IgD-negative memory B cell (primary cell): ENCODE measurements at regions not wholly inside any gene's neighbourhood (a gene's known extent, or its start where the extent isn't known, plus 50 kb on each side); places are given as distances from the start of the nearest gene placed in this dataset.
"Not testable (repeated sequence)": the region's sequence is repeated elsewhere in the genome, so short reads cannot be mapped to it uniquely, and the experiment has no call there.

Experiments used
- H3K27ac Mint-ChIP-seq, 3 donors: one replicate each; pipeline ENCODE4 v1.8.0; 2020 to 2022; ENCODE audit warnings: mild to moderate bottlenecking in 3 of 3, mixed read lengths in 3 of 3, moderate library complexity in 1 of 3
- H3K27me3 Mint-ChIP-seq: one replicate; pipeline ENCODE4 v1.8.0; 2021; ENCODE audit warnings: mixed read lengths
- H3K36me3 Mint-ChIP-seq: one replicate; pipeline ENCODE4 v1.8.0; 2020; ENCODE audit warnings: mild to moderate bottlenecking, mixed read lengths
- H3K4me1 Mint-ChIP-seq, 3 donors: one replicate each; pipeline ENCODE4 v1.8.0; 2020 to 2022; ENCODE audit warnings: mixed read lengths in 3 of 3, mild to moderate bottlenecking in 1 of 3
- H3K4me3 Mint-ChIP-seq, 4 donors: one replicate each; pipeline ENCODE4 v1.8.0; 2020 to 2022; ENCODE audit warnings: mild to moderate bottlenecking in 4 of 4, mixed read lengths in 4 of 4, moderate library complexity in 3 of 4
- H3K9me3 Mint-ChIP-seq, 3 donors: one replicate each; pipeline ENCODE4 v1.8.0; 2020 to 2021; ENCODE audit warnings: mixed read lengths in 3 of 3, mild to moderate bottlenecking in 1 of 3

DNA sequence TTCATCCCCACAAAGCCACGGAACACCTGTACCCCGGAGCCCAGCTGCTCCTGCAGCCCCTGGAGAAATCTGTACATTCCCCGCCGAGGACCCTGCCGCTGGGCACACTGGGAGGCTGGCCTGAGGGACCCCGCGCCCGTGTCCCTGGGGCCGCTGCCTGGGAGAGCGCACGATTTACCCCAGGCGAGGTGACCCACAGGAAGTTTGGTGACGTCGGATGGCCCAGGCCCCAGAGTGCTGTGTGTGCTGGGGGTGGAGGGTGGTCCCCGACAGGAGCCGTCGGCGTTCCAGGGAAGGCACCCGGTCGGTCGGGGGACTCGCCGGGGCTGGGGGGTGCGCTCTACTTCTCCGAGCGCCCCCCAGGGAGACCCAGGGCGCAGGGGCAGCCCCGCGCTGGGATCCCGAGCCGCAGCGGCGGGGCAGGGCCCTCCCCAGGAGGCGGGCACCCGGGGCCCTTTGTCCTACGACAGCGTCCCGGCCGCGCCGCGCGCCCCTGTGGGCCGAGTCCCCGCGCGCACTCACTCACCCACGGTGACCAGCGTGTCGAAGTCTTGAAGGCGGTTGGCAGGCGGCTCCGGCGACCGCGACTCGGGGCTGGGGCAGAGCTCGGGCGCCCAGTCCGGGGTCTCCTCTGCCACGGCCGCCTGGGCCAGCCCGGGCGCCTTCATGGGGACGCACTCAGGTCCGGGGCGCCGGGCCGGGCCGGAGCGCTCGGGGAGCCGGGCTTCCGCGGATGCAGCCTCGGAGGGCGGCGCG lies 206.4 kb upstream of the PRKX start:
- not testable (repeated sequence) for H3K27me3 Mint-ChIP-seq, H3K4me3 Mint-ChIP-seq, H3K9me3 Mint-ChIP-seq, H3K4me1 Mint-ChIP-seq, H3K36me3 Mint-ChIP-seq, H3K27ac Mint-ChIP-seq

GRCh38 chrX:3914813-3915212 lies 201.4 kb upstream of the PRKX start:
- H3K27me3 Mint-ChIP-seq, H3K27ac Mint-ChIP-seq, H3K4me3 Mint-ChIP-seq, H3K9me3 Mint-ChIP-seq, H3K4me1 Mint-ChIP-seq, H3K36me3 Mint-ChIP-seq: not testable (repeated sequence)

DNA sequence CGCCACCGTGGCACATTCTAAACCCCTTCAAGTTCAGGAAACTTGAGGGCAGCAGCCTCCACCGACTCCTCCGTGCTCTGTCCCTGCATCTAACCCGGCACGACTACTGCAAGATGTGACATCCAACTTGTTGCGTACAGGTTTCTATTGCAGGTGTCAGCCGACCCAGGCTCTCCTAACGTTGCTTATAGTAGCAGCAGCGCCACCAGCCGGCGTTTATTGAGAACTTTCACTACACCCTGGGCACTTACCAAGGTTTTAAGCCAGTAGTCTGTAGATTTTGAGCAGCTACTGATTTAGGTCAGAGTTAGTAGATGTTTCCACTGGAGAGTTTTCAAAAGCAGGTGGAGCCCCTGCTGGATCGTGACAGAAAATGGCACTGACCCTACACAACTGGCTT lies 200.6 kb upstream of the PRKX start:
- not testable (repeated sequence) for H3K9me3 Mint-ChIP-seq, H3K4me3 Mint-ChIP-seq, H3K36me3 Mint-ChIP-seq, H3K27ac Mint-ChIP-seq, H3K4me1 Mint-ChIP-seq, H3K27me3 Mint-ChIP-seq

DNA sequence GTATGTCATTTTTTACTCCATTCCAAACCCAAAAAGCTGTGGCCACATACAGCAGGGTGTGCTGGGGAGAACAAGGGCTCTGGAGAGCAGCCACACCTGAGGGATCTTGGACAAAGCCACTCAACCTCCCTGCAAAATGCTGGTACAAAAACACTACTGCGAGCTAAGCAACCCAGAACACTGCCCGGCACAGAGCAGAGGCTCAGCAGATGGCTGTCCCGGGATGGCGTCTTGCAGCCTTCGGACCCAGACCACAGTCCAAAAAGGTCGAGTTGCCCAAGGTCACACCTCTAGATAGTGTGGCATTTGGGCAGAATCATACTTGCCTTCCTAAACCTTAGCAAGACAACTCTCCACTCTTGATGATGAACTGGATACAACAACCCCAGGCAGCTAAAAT lies 197.6 kb upstream of the PRKX start:
- H3K27me3 Mint-ChIP-seq, H3K4me1 Mint-ChIP-seq, H3K36me3 Mint-ChIP-seq, H3K4me3 Mint-ChIP-seq, H3K9me3 Mint-ChIP-seq, H3K27ac Mint-ChIP-seq: not testable (repeated sequence)

DNA sequence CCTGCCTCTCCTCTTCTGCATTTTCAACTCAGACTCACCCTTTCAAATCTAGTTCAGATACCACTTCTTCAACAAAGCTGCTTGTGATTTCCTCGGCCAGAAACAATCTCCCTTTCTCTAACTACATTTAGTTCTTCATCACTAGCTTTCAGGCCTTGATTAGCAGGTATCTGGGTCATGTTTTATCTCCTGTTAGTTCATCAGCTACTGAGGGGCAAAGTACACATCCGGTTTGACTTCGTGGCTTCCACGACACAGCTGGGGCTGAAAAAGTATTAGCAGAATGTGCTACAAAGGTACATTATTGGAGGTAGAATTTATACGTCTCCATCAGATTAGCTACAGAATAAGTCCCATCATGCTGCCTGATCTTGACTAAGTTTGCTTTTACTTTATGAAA lies 197.2 kb upstream of the PRKX start:
- not testable (repeated sequence) for H3K27me3 Mint-ChIP-seq, H3K4me1 Mint-ChIP-seq, H3K9me3 Mint-ChIP-seq, H3K36me3 Mint-ChIP-seq, H3K4me3 Mint-ChIP-seq, H3K27ac Mint-ChIP-seq

DNA sequence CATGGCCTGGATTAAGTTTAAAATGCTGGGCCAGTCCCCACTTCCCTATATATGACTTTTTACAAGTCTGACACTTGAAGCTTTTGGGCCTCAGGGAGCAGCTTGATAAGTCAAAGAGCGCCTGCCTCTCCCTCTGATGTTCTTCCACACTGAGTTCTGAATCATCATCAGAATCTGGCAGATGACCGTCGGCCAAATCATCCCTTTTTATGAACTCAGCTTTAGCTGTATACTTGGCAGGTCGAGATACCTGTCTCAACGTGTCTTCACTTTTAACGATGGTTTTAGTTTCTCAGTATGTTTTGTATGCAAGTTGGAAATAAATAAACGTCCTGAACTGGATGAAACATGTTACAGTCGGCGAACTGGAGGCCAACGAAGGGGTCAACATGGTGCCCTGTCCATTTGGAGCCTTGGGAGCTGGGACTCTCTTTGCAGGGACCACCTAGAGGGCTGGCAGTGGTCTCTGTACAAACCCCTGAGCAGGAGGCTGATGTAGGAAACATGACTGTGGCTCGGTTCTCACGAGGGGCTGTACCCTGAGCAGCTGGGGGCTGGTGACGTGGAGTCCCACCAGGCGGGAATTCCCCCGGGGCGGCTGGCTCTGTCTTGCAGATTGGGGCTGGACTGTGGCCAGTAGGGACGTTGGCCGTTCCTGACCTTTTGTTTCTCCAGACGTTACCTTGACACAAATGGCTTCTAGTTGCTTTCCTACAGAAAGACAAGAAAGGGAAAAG lies 192.2 kb upstream of the PRKX start:
- H3K27me3 Mint-ChIP-seq, H3K4me1 Mint-ChIP-seq, H3K36me3 Mint-ChIP-seq, H3K9me3 Mint-ChIP-seq, H3K4me3 Mint-ChIP-seq, H3K27ac Mint-ChIP-seq: not testable (repeated sequence)

DNA sequence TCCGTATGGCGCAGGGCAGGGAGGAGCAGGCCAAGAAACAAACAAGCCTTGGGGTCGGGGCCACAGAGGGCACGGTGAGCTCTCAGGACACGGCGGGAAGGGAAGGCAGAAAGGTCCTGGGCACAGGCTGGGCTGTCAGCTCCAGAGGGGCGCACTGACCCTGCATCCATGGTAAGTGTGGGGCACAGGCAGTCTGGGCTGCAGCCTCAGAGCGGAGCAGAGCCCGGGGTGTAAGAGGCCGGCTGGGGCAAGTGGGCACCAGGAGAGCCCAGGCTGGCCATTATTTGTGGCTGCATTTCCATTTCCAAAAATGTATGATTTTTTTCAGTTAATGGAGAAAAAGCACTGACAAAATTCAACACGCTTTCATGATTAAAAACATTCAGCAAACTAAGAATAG lies 188.8 kb upstream of the PRKX start:
- H3K27me3 Mint-ChIP-seq, H3K4me1 Mint-ChIP-seq, H3K4me3 Mint-ChIP-seq, H3K9me3 Mint-ChIP-seq, H3K27ac Mint-ChIP-seq, H3K36me3 Mint-ChIP-seq: not testable (repeated sequence)

DNA sequence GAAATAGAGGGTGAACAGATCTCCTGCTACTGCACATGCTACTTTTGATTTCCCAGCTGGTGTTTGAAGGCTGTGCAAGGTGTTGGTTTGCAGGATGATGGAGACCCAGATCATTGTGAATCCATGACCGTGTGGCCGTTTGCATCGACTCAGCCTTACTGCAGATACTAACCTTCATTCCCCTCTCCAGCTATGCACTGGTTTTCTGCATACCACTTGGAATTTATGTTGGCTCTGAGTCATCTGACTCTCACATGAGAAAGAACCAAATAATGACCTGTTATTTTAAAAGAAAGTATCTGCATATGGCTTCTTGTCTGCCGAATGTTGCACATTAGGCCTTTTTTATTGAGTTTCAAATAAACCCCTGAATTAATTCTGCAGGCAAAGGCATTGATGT lies 183.3 kb upstream of the PRKX start:
- not testable (repeated sequence) for H3K4me1 Mint-ChIP-seq, H3K27me3 Mint-ChIP-seq, H3K4me3 Mint-ChIP-seq, H3K9me3 Mint-ChIP-seq, H3K36me3 Mint-ChIP-seq, H3K27ac Mint-ChIP-seq

GRCh38 chrX:3882553-3882920 lies 169.1 kb upstream of the PRKX start:
- not testable (repeated sequence) for H3K27ac Mint-ChIP-seq, H3K9me3 Mint-ChIP-seq, H3K4me1 Mint-ChIP-seq, H3K36me3 Mint-ChIP-seq, H3K27me3 Mint-ChIP-seq
- H3K4me3 Mint-ChIP-seq, result peak overlapping the region in 1 of 4 donors; percentile 91

DNA sequence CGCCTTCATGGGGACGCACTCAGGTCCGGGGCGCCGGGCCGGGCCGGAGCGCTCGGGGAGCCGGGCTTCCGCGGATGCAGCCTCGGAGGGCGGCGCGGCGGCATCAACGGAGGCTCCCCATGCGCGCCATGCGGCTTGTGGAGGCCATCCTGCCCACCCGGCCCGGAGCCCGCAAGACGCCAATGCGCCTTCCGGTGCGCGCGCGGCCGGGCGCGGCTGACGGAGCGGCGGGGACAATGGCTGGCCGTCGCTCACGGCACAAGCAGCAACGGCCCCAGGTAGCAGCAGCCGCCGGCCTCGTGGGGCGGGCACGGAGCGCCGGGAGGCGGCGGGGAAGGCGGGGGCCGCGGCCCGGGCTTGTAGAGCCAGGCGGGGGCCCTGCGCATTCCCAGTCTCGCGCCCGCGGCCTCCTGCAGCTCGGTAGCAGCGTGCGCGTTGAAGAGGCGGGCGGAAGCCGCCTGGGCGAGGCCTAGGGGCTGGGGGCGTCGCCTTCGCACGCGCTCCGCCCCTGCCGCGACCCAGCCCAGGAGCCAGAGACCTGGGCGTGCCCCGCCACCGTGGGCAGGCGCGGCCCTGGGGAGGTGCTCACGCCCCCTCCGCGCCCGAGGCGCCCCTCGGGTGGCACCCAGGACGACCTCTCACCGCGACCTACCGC lies 168.6 kb upstream of the PRKX start:
- H3K4me1 Mint-ChIP-seq, H3K27me3 Mint-ChIP-seq, H3K4me3 Mint-ChIP-seq, H3K27ac Mint-ChIP-seq, H3K36me3 Mint-ChIP-seq, H3K9me3 Mint-ChIP-seq: not testable (repeated sequence)

DNA sequence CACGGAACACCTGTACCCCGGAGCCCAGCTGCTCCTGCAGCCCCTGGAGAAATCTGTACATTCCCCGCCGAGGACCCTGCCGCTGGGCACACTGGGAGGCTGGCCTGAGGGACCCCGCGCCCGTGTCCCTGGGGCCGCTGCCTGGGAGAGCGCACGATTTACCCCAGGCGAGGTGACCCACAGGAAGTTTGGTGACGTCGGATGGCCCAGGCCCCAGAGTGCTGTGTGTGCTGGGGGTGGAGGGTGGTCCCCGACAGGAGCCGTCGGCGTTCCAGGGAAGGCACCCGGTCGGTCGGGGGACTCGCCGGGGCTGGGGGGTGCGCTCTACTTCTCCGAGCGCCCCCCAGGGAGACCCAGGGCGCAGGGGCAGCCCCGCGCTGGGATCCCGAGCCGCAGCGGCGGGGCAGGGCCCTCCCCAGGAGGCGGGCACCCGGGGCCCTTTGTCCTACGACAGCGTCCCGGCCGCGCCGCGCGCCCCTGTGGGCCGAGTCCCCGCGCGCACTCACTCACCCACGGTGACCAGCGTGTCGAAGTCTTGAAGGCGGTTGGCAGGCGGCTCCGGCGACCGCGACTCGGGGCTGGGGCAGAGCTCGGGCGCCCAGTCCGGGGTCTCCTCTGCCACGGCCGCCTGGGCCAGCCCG lies 167.9 kb upstream of the PRKX start:
- not testable (repeated sequence) for H3K4me1 Mint-ChIP-seq, H3K27ac Mint-ChIP-seq, H3K36me3 Mint-ChIP-seq, H3K9me3 Mint-ChIP-seq, H3K4me3 Mint-ChIP-seq, H3K27me3 Mint-ChIP-seq

DNA sequence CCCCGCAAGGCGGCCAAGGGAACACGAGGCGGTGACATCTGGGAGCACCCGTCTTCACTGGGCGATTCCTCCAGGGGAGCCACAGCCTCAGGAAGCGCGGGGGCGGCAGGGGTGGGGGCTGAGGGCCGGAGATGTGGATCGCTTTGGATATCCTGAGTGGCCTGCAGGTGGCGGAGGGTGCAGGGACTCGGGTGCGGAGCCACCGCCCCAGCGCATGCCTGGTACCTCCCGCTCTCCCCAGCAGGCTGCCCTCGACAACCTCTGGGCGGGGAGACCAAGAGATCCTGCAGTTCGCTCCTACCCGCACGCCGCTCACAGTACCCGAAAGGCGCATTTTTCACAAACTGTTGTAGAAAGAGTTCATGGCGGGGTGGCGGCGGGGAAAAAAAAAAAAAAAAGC lies 162.9 kb upstream of the PRKX start:
- H3K4me1 Mint-ChIP-seq, H3K4me3 Mint-ChIP-seq: not testable (repeated sequence)

DNA sequence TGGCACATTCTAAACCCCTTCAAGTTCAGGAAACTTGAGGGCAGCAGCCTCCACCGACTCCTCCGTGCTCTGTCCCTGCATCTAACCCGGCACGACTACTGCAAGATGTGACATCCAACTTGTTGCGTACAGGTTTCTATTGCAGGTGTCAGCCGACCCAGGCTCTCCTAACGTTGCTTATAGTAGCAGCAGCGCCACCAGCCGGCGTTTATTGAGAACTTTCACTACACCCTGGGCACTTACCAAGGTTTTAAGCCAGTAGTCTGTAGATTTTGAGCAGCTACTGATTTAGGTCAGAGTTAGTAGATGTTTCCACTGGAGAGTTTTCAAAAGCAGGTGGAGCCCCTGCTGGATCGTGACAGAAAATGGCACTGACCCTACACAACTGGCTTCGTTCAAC lies 162.2 kb upstream of the PRKX start:
- H3K27ac Mint-ChIP-seq, H3K36me3 Mint-ChIP-seq, H3K4me1 Mint-ChIP-seq, H3K4me3 Mint-ChIP-seq, H3K27me3 Mint-ChIP-seq, H3K9me3 Mint-ChIP-seq: not testable (repeated sequence)

More for the DNA sequence above, 162.9 kb upstream of the PRKX start:
- H3K36me3 Mint-ChIP-seq, H3K27me3 Mint-ChIP-seq, H3K9me3 Mint-ChIP-seq, H3K27ac Mint-ChIP-seq: not testable (repeated sequence)

- H3K36me3 Mint-ChIP-seq, H3K27ac Mint-ChIP-seq, H3K4me1 Mint-ChIP-seq, H3K27me3 Mint-ChIP-seq, H3K4me3 Mint-ChIP-seq, H3K9me3 Mint-ChIP-seq: not testable (repeated sequence)
Observed at GRCh38 chrX:3872226-3872879, 158.9 kb upstream of the PRKX start.

DNA sequence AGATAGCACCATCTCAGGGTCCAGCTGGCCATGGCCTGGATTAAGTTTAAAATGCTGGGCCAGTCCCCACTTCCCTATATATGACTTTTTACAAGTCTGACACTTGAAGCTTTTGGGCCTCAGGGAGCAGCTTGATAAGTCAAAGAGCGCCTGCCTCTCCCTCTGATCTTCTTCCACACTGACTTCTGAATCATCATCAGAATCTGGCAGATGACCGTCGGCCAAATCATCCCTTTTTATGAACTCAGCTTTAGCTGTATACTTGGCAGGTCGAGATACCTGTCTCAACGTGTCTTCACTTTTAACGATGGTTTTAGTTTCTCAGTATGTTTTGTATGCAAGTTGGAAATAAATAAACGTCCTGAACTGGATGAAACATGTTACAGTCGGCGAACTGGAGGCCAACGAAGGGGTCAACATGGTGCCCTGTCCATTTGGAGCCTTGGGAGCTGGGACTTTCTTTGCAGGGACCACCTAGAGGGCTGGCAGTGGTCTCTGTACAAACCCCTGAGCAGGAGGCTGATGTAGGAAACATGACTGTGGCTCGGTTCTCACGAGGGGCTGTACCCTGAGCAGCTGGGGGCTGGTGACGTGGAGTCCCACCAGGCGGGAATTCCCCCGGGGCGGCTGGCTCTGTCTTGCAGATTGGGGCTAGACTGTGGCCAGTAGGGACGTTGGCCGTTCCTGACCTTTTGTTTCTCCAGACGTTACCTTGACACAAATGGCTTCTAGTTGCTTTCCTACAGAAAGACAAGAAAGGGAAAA lies 153.8 kb upstream of the PRKX start:
- H3K27ac Mint-ChIP-seq, H3K27me3 Mint-ChIP-seq, H3K36me3 Mint-ChIP-seq, H3K4me1 Mint-ChIP-seq, H3K4me3 Mint-ChIP-seq, H3K9me3 Mint-ChIP-seq: not testable (repeated sequence)
